ENCODE measurements at regions not wholly inside any gene's neighbourhood (a gene's known extent, or its start where the extent isn't known, plus 50 kb on each side); places are given as distances from the start of the nearest gene placed in this dataset.

DNA sequence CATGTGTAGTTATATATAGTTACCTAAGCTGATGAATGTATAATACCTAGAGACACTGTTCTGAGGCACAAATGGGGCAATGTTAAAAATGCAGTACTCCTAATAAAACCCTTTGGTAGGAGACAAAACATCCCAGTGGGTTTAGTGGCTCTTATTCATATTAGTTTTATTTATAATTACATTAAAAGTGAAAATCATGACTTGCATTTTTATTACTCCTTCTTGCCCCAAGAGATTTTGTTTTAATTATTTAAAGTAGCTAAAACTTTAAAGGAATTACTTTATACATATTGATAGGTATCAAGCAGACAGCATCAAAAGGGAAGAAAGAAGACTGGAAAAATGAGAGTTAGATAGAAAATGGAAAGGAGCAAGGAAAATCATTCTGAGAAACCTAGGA lies 688.6 kb downstream of the GALC start:
- Histone ChIP-seq H3K4me3 (ENCODE audit: low read depth in 1 of 3, low read length in 3 of 3) (no peak overlapping the region), H3K36me3 (ENCODE audit: control insufficient read depth in 4 of 4, insufficient read depth in 3 of 4, low read depth in 1 of 4, low read length in 3 of 4) (no peaks in the 10 kb centered on the region), H3K9ac (ENCODE audit: low read depth in 1 of 2, low read length in 2 of 2) (no peak overlapping the region), H3K9me3 (ENCODE audit: control insufficient read depth in 4 of 4, low read length in 3 of 4) (peaks cover 0 to 3% (median 0%) of the 10 kb centered on the region in 4 donors), H3K27me3 (ENCODE audit: control insufficient read depth in 4 of 4, insufficient read depth in 4 of 4, low read length in 3 of 4) (no peaks in the 10 kb centered on the region), H3K4me1 (ENCODE audit: control insufficient read depth in 4 of 4, insufficient read depth in 4 of 4, low read length in 3 of 4) (no peaks in the 10 kb centered on the region), H3K27ac (ENCODE audit: low read depth in 1 of 2, low read length in 2 of 2) (no peak overlapping the region)
- TF ChIP-seq HNF4A (conservative IDR thresholded peaks at IDR 0.05) (no peak), NR2F2 (IDR thresholded peaks at IDR 0.05) (no peak), JUND (IDR thresholded peaks at IDR 0.05) (no peak), YY1 (IDR thresholded peaks at IDR 0.05) (no peak)
- no peak for DNase-seq (ENCODE audit: low spot score)

- no peak overlapping the region for H3K27ac ChIP-seq (ENCODE audit: low read depth in 1 of 2, low read length in 2 of 2)
- H3K4me1 ChIP-seq (ENCODE audit: control insufficient read depth in 4 of 4, insufficient read depth in 4 of 4, low read length in 3 of 4): no peaks in the 10 kb centered on the region
- H3K4me3 ChIP-seq (ENCODE audit: low read depth in 1 of 3, low read length in 3 of 3): no peak overlapping the region
- H3K36me3 ChIP-seq (ENCODE audit: control insufficient read depth in 4 of 4, insufficient read depth in 3 of 4, low read depth in 1 of 4, low read length in 3 of 4): no peaks in the 10 kb centered on the region
- no peak for DNase-seq (ENCODE audit: low spot score)
- no peak overlapping the region for H3K9ac ChIP-seq (ENCODE audit: low read depth in 1 of 2, low read length in 2 of 2)
- WGBS: 45% methylated on average over 1 of the region's 1 CpG
- no peaks in the 10 kb centered on the region for H3K9me3 ChIP-seq (ENCODE audit: control insufficient read depth in 4 of 4, low read length in 3 of 4)
- H3K27me3 ChIP-seq (ENCODE audit: control insufficient read depth in 4 of 4, insufficient read depth in 4 of 4, low read length in 3 of 4): no peaks in the 10 kb centered on the region
- TF ChIP-seq YY1 (IDR thresholded peaks at IDR 0.05): no peak
- TF ChIP-seq, protein P1, sequence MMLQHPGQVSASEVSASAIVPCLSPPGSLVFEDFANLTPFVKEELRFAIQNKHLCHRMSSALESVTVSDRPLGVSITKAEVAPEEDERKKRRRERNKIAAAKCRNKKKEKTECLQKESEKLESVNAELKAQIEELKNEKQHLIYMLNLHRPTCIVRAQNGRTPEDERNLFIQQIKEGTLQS (IDR thresholded peaks at IDR 0.05): no peak
- no peak for TF ChIP-seq GABPA (IDR thresholded peaks at IDR 0.05 in 1 of 2, conservative IDR thresholded peaks at IDR 0.05 in 1 of 2)
- TF ChIP-seq REST (IDR thresholded peaks at IDR 0.05): no peak
- TF ChIP-seq TAF1 (conservative IDR thresholded peaks at IDR 0.05): no peak
- no peak for TF ChIP-seq RAD21 (IDR thresholded peaks at IDR 0.05)
- no peak for TF ChIP-seq FOXA2 (IDR thresholded peaks at IDR 0.05)
- TF ChIP-seq SP1 (IDR thresholded peaks at IDR 0.05): no peak
- no peak for TF ChIP-seq FOXA1 (IDR thresholded peaks at IDR 0.05)
- TF ChIP-seq ZBTB33 (IDR thresholded peaks at IDR 0.05): no peak
- TF ChIP-seq NR2F2 (IDR thresholded peaks at IDR 0.05): no peak
- TF ChIP-seq MAX (IDR thresholded peaks at IDR 0.05): no peak
- TF ChIP-seq EGR1 (IDR thresholded peaks at IDR 0.05; ENCODE audit: low read depth in 2 of 2): no peak
- TF ChIP-seq JUND (IDR thresholded peaks at IDR 0.05): no peak
- TF ChIP-seq CTCF (IDR thresholded peaks at IDR 0.05; ENCODE audit: low read depth, low read length, missing input control): no peak
- TF ChIP-seq HNF4G (IDR thresholded peaks at IDR 0.05): no peak
- TF ChIP-seq RXRA (IDR thresholded peaks at IDR 0.05): no peak
Measured at GRCh38 chr14:87286826-87287225, 706.2 kb downstream of the GALC start.
